ENCODE measurements at regions not wholly inside any gene's neighbourhood (a gene's known extent, or its start where the extent isn't known, plus 50 kb on each side); places are given as distances from the start of the nearest gene placed in this dataset.

DNA sequence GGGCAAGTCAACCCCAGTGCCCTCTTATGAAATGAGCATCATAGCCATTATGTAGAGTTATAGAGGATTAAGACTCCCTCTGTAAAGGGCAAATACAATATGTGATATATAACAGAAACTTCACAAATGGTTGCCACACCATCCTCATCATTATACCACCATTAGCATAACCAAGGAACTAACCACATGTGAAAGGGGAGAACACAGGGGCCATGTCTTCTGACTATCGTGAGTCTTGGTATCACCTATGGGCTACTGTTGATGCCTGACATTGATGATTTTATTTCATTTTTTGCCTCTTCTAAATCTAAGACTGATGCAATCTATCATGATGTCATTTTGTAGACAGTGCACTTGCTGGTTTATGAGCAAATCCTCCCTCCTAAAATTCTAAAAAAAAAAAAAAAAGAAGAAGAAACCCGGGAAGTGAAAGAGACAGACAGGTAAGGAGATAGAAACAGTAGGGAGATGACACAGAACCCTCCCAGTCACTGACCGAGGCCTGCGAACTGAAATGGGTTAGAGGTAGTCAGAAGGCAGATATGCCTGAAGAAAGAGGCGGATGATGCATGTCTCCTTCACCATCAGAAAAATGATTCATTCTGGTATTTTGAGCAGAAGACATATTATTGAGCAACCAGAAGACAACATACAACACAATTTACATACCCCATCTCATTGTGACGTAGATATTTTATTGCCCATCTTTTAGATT, 266.0 kb downstream of the DMAC1 start:
- Histone ChIP-seq H4K91ac (replicated peaks; ENCODE audit: insufficient read length, low read length) (no peak overlapping the region), H3K27ac (ENCODE audit: low read depth, low read length) (no peak overlapping the region), H4K8ac (ENCODE audit: extremely low read depth, insufficient read depth, low read length) (no peak overlapping the region), H3K23me2 (ENCODE audit: low read depth, low read length) (no peaks in the 10 kb centered on the region), H3K56ac (replicated peaks; ENCODE audit: insufficient read length, low read depth, low read length) (no peak overlapping the region), H3K79me2 (ENCODE audit: control insufficient read depth in 1 of 2, insufficient read depth in 2 of 2, low read length in 2 of 2) (no peaks in the 10 kb centered on the region), H3K9me3 (ENCODE audit: insufficient read depth in 2 of 2, low read depth in 1 of 2, low read length in 1 of 2) (no peaks in the 10 kb centered on the region), H3K79me1 (ENCODE audit: low read depth, low read length) (no peaks in the 10 kb centered on the region), H3K18ac (ENCODE audit: extremely low read depth, low read length) (no peak overlapping the region), H3K36me3 (ENCODE audit: control insufficient read depth in 2 of 4, insufficient read depth in 4 of 4, low read length in 3 of 4) (no peaks in the 10 kb centered on the region), H3K9ac (replicated peaks in 1 of 4; ENCODE audit: extremely low read depth in 1 of 4, low read depth in 3 of 4, low read length in 3 of 4) (no peak overlapping the region), H3K4ac (replicated peaks; ENCODE audit: insufficient read length, low read depth, low read length) (no peak overlapping the region), H3K4me2 (ENCODE audit: insufficient read depth in 1 of 2, low read depth in 2 of 2, low read length in 2 of 2) (no peak overlapping the region), H2BK20ac (ENCODE audit: low read length) (no peak overlapping the region), H3K27me3 (replicated peaks in 1 of 4; ENCODE audit: control insufficient read depth in 3 of 4, extremely low read depth in 1 of 4, insufficient read depth in 3 of 4, low read length in 3 of 4) (no peaks in the 10 kb centered on the region), H2BK120ac (replicated peaks; ENCODE audit: low read depth, low read length) (no peak overlapping the region), H3K4me1 (replicated peaks in 1 of 4; ENCODE audit: control insufficient read depth in 3 of 4, insufficient read depth in 4 of 4, low read length in 3 of 4) (no peaks in the 10 kb centered on the region), H3K4me3 (ENCODE audit: extremely low read depth in 1 of 4, insufficient read depth in 2 of 4, low read depth in 3 of 4, low read length in 4 of 4) (no peak overlapping the region), H2BK12ac (ENCODE audit: low read depth, low read length) (no peak overlapping the region), H4K5ac (ENCODE audit: insufficient read length, low read depth, low read length) (no peak overlapping the region), H2AK5ac (ENCODE audit: low read depth, low read length) (no peak overlapping the region), H3K14ac (ENCODE audit: insufficient read length) (no peak overlapping the region), H4K20me1 (replicated peaks in 1 of 2; ENCODE audit: control insufficient read depth in 1 of 2, insufficient read depth in 2 of 2, low read length in 2 of 2) (no peaks in the 10 kb centered on the region), H3K23ac (ENCODE audit: insufficient read length) (no peak overlapping the region), H2BK5ac (ENCODE audit: low read depth, low read length) (no peak overlapping the region), H2BK15ac (ENCODE audit: low read length) (no peak overlapping the region), H2AFZ (ENCODE audit: low read length) (no peak overlapping the region)
- ChIA-PET POLR2A (ENCODE audit: partially characterized antibody) (no interaction called here), CTCF (ENCODE audit: partially characterized antibody) (interaction anchor here (0.7 to 2.3 kb wide), 10 partner anchors 10 to 475 kb away, joined by 3 to 8 read pairs (median 4); no protein-coding TSS in a partner anchor)
- FAIRE-seq = no peak
- 89% methylated on average over 5 of the region's 6 CpGs; no CpG with 5 or more reads in 1 of the 2 experiments for WGBS, 2 experiments (ENCODE audit: extremely low coverage in 1 of 2, insufficient coverage in 1 of 2, insufficient read length in 1 of 2, insufficient replicate concordance in 2 of 2, low coverage in 1 of 2, low lambda C conversion rate in 2 of 2, missing lambda C conversion rate in 1 of 2)
- no peak for DNase-seq (ENCODE audit: low read depth in 1 of 2, low spot score in 2 of 2)
- TF ChIP-seq SP1 (IDR thresholded peaks at IDR 0.05; ENCODE audit: low read depth, low read length) (no peak), YY1 (IDR thresholded peaks at IDR 0.05; ENCODE audit: low read depth, low read length) (no peak), TAF1 (IDR thresholded peaks at IDR 0.05; ENCODE audit: low read depth, low read length) (no peak), RFX5 (IDR thresholded peaks at IDR 0.05; ENCODE audit: borderline replicate concordance, low read depth, low read length) (no peak), BACH1 (IDR thresholded peaks at IDR 0.05; ENCODE audit: low read length) (no peak), SIN3A (conservative IDR thresholded peaks at IDR 0.05 in 1 of 2, IDR thresholded peaks at IDR 0.05 in 1 of 2; ENCODE audit: low read depth in 1 of 2, low read length in 2 of 2) (no peak), ZNF274 (IDR thresholded peaks at IDR 0.05; ENCODE audit: borderline replicate concordance, extremely low read depth, low read length) (no peak), SRF (IDR thresholded peaks at IDR 0.05; ENCODE audit: low read depth, low read length) (no peak), POLR2A (IDR thresholded peaks at IDR 0.05; ENCODE audit: control extremely low read depth in 1 of 2, low read depth in 2 of 2, low read length in 2 of 2) (peak in 1 of 2 experiments; percentile 44; a peak in 1 of 3 replicates), EGR1 (IDR thresholded peaks at IDR 0.05; ENCODE audit: borderline replicate concordance, low read depth, low read length) (no peak), GABPA (IDR thresholded peaks at IDR 0.05; ENCODE audit: borderline replicate concordance, insufficient read depth, low read length) (no peak), TAF7 (optimal IDR thresholded peaks at IDR 0.05; ENCODE audit: borderline replicate concordance, low read depth, low read length) (peak; percentile 85)
- TF ChIP-seq, protein P1, sequence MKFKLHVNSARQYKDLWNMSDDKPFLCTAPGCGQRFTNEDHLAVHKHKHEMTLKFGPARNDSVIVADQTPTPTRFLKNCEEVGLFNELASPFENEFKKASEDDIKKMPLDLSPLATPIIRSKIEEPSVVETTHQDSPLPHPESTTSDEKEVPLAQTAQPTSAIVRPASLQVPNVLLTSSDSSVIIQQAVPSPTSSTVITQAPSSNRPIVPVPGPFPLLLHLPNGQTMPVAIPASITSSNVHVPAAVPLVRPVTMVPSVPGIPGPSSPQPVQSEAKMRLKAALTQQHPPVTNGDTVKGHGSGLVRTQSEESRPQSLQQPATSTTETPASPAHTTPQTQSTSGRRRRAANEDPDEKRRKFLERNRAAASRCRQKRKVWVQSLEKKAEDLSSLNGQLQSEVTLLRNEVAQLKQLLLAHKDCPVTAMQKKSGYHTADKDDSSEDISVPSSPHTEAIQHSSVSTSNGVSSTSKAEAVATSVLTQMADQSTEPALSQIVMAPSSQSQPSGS (IDR thresholded peaks at IDR 0.05; ENCODE audit: low read length) = no peak

All from H1 (cell line).